HEK293 (cell line): ENCODE measurements at regions not wholly inside any gene's neighbourhood (a gene's known extent, or its start where the extent isn't known, plus 50 kb on each side); places are given as distances from the start of the nearest gene placed in this dataset.

Source experiments
- CTCF ChIA-PET: fragments of 350-600 bp; formaldehyde crosslinking; extraction: SDS; loops from one replicate; lab custom pipeline; 2021; ENCODE audit warnings: antibody characterized with exemption; lab: Yijun Ruan, JAX
- POLR2A ChIA-PET: fragments of 300-600 bp; formaldehyde crosslinking; extraction: SDS; loops from one replicate; lab custom pipeline; 2020; ENCODE audit warnings: antibody characterized with exemption, inconsistent platforms; lab: Yijun Ruan, JAX
- H3K27ac ChIP-seq: fragments of 200-500 bp; sonication (Bioruptor generic); 2 replicates; pipeline ENCODE4 v1.5.1; 2014; ENCODE audit warnings: low read depth, low read length, control low read depth, inconsistent platforms; ENCODE audit errors: extremely low read depth
- H3K36me3 ChIP-seq, 2 experiments: fragments of 200-500 bp in 1 of 2; sonication (Bioruptor generic) in 1 of 2; 1 replicate in 1 of 2; 2 replicates in 1 of 2; pipeline ENCODE4 v1.5.1; 2014 to 2017; ENCODE audit warnings: inconsistent platforms in 2 of 2, low read length in 2 of 2; ENCODE audit not compliant: control insufficient read depth in 2 of 2, insufficient read depth in 1 of 2
- H3K4me1 ChIP-seq: fragments of 200-500 bp; sonication (Bioruptor generic); 2 replicates; pipeline ENCODE4 v1.5.1; 2014; ENCODE audit warnings: mild to moderate bottlenecking, low read length, inconsistent platforms; ENCODE audit not compliant: control insufficient read depth, insufficient read depth
- H3K4me3 ChIP-seq: 2 replicates; pipeline ENCODE4 v1.5.1; 2011; ENCODE audit warnings: low read depth, mild to moderate bottlenecking, control low read depth, low read length, moderate library complexity
- H3K9me3 ChIP-seq: fragments of 200-500 bp; sonication (Bioruptor generic); 2 replicates; pipeline ENCODE4 v1.5.1; 2014; ENCODE audit warnings: low read depth, low read length, inconsistent platforms; ENCODE audit not compliant: control insufficient read depth, insufficient read depth
- GLIS1 ChIP-seq: fragments of 450-650 bp; formaldehyde crosslinking; IDR thresholded peaks from 2 replicates; pipeline ENCODE4 v1.5.1; 2016; ENCODE audit warnings: missing biosample characterization, missing genetic modification characterization
- OSR2 ChIP-seq: fragments of 450-650 bp; formaldehyde crosslinking; IDR thresholded peaks from 2 replicates; pipeline ENCODE4 v1.5.1; 2016; ENCODE audit warnings: missing biosample characterization, missing genetic modification characterization
- SCRT1 ChIP-seq: fragments of 450-650 bp; formaldehyde crosslinking; IDR thresholded peaks from 2 replicates; pipeline ENCODE4 v1.5.1; 2016; ENCODE audit warnings: missing biosample characterization, missing genetic modification characterization, borderline replicate concordance
- SETDB1 ChIP-seq: IDR thresholded peaks from one replicate; pipeline ENCODE4 v1.6.1; 2017; ENCODE audit warnings: mild to moderate bottlenecking, low read length, moderate library complexity, mixed read lengths; ENCODE audit not compliant: insufficient read length
- TCF7L2 ChIP-seq: IDR thresholded peaks from 2 replicates; pipeline ENCODE4 v1.6.1; 2011; ENCODE audit warnings: low read depth, mild to moderate bottlenecking, inconsistent platforms, low read length, moderate library complexity, borderline replicate concordance
- TRIM28 ChIP-seq: IDR thresholded peaks from 2 replicates; pipeline ENCODE4 v1.6.1; 2011; ENCODE audit warnings: low read length, control low read depth, borderline replicate concordance
- ZBTB17 ChIP-seq: fragments of 450-650 bp; formaldehyde crosslinking; IDR thresholded peaks from 2 replicates; pipeline ENCODE4 v1.5.1; 2016; ENCODE audit warnings: missing biosample characterization, missing genetic modification characterization
- ZBTB49 ChIP-seq: fragments of 450-650 bp; formaldehyde crosslinking; IDR thresholded peaks from 2 replicates; pipeline ENCODE4 v1.5.1; 2016; ENCODE audit warnings: missing biosample characterization, missing genetic modification characterization, low read depth
- ZBTB6 ChIP-seq: fragments of 450-650 bp; formaldehyde crosslinking; IDR thresholded peaks from 2 replicates; pipeline ENCODE4 v1.5.1; 2017; ENCODE audit warnings: missing biosample characterization, missing genetic modification characterization
- ZEB2 ChIP-seq: fragments of 450-650 bp; formaldehyde crosslinking; IDR thresholded peaks from 2 replicates; pipeline ENCODE4 v1.5.1; 2016; ENCODE audit warnings: missing biosample characterization, missing genetic modification characterization
- ZFP3 ChIP-seq: fragments of 450-650 bp; formaldehyde crosslinking; IDR thresholded peaks from 2 replicates; pipeline ENCODE4 v1.5.1; 2016; ENCODE audit warnings: low read depth, missing biosample characterization, missing genetic modification characterization
- ZFP41 ChIP-seq: fragments of 450-650 bp; formaldehyde crosslinking; IDR thresholded peaks from 2 replicates; pipeline ENCODE4 v1.5.1; 2016; ENCODE audit warnings: missing biosample characterization, missing genetic modification characterization, borderline replicate concordance
- ZNF23 ChIP-seq: fragments of 450-650 bp; formaldehyde crosslinking; IDR thresholded peaks from 2 replicates; pipeline ENCODE4 v1.5.1; 2016; ENCODE audit warnings: missing biosample characterization, missing genetic modification characterization, borderline replicate concordance
- ZNF366 ChIP-seq: fragments of 450-650 bp; formaldehyde crosslinking; conservative IDR thresholded peaks from 2 replicates; pipeline ENCODE4 v1.5.1; 2016; ENCODE audit warnings: missing biosample characterization, missing genetic modification characterization
- ZNF37A ChIP-seq: fragments of 450-650 bp; IDR thresholded peaks from 2 replicates; pipeline ENCODE4 v1.5.1; 2018; ENCODE audit warnings: missing biosample characterization, missing genetic modification characterization
- ZNF560 ChIP-seq: fragments of 450-650 bp; formaldehyde crosslinking; IDR thresholded peaks from 2 replicates; pipeline ENCODE4 v1.5.1; 2017; ENCODE audit warnings: missing biosample characterization, missing genetic modification characterization, borderline replicate concordance
- ZNF561 ChIP-seq: fragments of 450-650 bp; IDR thresholded peaks from 2 replicates; pipeline ENCODE4 v1.5.1; 2018; ENCODE audit warnings: missing biosample characterization, missing genetic modification characterization, borderline replicate concordance
- ZNF596 ChIP-seq: fragments of 450-650 bp; IDR thresholded peaks from 2 replicates; pipeline ENCODE4 v1.5.0; 2018; ENCODE audit warnings: missing biosample characterization, mild to moderate bottlenecking, missing genetic modification characterization, moderate library complexity
- ZNF621 ChIP-seq: fragments of 450-650 bp; formaldehyde crosslinking; IDR thresholded peaks from 2 replicates; pipeline ENCODE4 v1.5.1; 2017; ENCODE audit warnings: missing biosample characterization, missing genetic modification characterization
- ZNF645 ChIP-seq: fragments of 450-650 bp; formaldehyde crosslinking; IDR thresholded peaks from 2 replicates; pipeline ENCODE4; 2016; ENCODE audit warnings: missing biosample characterization, missing genetic modification characterization
- ZNF654 ChIP-seq: fragments of 450-650 bp; formaldehyde crosslinking; IDR thresholded peaks from 2 replicates; pipeline ENCODE4 v1.5.1; 2016; ENCODE audit warnings: low read depth, missing biosample characterization, missing genetic modification characterization
- ZNF660 ChIP-seq: fragments of 450-650 bp; IDR thresholded peaks from 2 replicates; pipeline ENCODE4 v1.5.1; 2018; ENCODE audit warnings: missing biosample characterization, mild to moderate bottlenecking, missing genetic modification characterization
- ZNF704 ChIP-seq: fragments of 450-650 bp; formaldehyde crosslinking; IDR thresholded peaks from 2 replicates; pipeline ENCODE4 v1.5.1; 2016; ENCODE audit warnings: missing biosample characterization, missing genetic modification characterization
- ZNF776 ChIP-seq: fragments of 450-650 bp; formaldehyde crosslinking; IDR thresholded peaks from 2 replicates; pipeline ENCODE4 v1.5.0; 2017; ENCODE audit warnings: missing biosample characterization, missing genetic modification characterization, borderline replicate concordance
- ZNF792 ChIP-seq: fragments of 450-650 bp; formaldehyde crosslinking; IDR thresholded peaks from 2 replicates; pipeline ENCODE4 v1.5.1; 2016; ENCODE audit warnings: missing biosample characterization, missing genetic modification characterization
- ZNF843 ChIP-seq: fragments of 450-650 bp; formaldehyde crosslinking; IDR thresholded peaks from 2 replicates; pipeline ENCODE4 v1.5.1; 2016; ENCODE audit warnings: missing biosample characterization, missing genetic modification characterization
- ZSCAN30 ChIP-seq: fragments of 450-650 bp; IDR thresholded peaks from 2 replicates; pipeline ENCODE4 v1.5.1; 2018; ENCODE audit warnings: missing biosample characterization, mild to moderate bottlenecking, missing genetic modification characterization, moderate library complexity
- ZSCAN4 ChIP-seq: fragments of 450-650 bp; formaldehyde crosslinking; IDR thresholded peaks from 2 replicates; pipeline ENCODE4 v1.5.1; 2017; ENCODE audit warnings: missing biosample characterization, missing genetic modification characterization
- ZXDB ChIP-seq: fragments of 450-650 bp; formaldehyde crosslinking; IDR thresholded peaks from 2 replicates; pipeline ENCODE4 v1.5.1; 2016; ENCODE audit warnings: missing biosample characterization, missing genetic modification characterization

GRCh38 chr11:87574193-87574592 is 536.5 kb downstream of the TMEM135 start:
- POLR2A ChIA-PET = no interaction called here
- no peak overlapping the region for H3K4me3 ChIP-seq

GRCh38 chr11:87573708-87574107 is 536.0 kb downstream of the TMEM135 start:
- Histone ChIP-seq H3K27ac (no peak overlapping the region), H3K9me3 (no peaks in the 10 kb centered on the region), H3K4me3 (no peak overlapping the region), H3K4me1 (no peaks in the 10 kb centered on the region), H3K36me3 (no peaks in the 10 kb centered on the region)
- TF ChIP-seq ZNF843 (tag by site-specific recombination) = no peak
- TF ChIP-seq SETDB1 = no peak
- no peak for TF ChIP-seq OSR2 (tag by site-specific recombination)
- no peak for TF ChIP-seq TCF7L2
- no peak for TF ChIP-seq ZNF776 (tag by site-specific recombination)
- TF ChIP-seq SCRT1 (tag by site-specific recombination) = no peak
- TF ChIP-seq ZNF560 (tag by site-specific recombination) = no peak
- no peak for TF ChIP-seq ZNF645 (tag by site-specific recombination)
- no peak for TF ChIP-seq ZNF704 (tag by site-specific recombination)
- TF ChIP-seq ZEB2 (tag by site-specific recombination) = no peak
- no peak for TF ChIP-seq ZFP41
- TF ChIP-seq ZFP3 = no peak
- ChIA-PET CTCF (no interaction called here), POLR2A (no interaction called here)

More at GRCh38 chr11:87574193-87574592, 536.5 kb downstream of the TMEM135 start:
- Histone ChIP-seq H3K4me1 (no peaks in the 10 kb centered on the region), H3K9me3 (no peaks in the 10 kb centered on the region), H3K36me3 (no peaks in the 10 kb centered on the region)
- CTCF ChIA-PET = no interaction called here
- TF ChIP-seq ZNF654 (tag by site-specific recombination) = no peak
- TF ChIP-seq ZNF621 (tag by site-specific recombination) = no peak
- TF ChIP-seq ZBTB17 = no peak
- no peak for TF ChIP-seq ZBTB6 (tag by site-specific recombination)
- TF ChIP-seq ZSCAN30 (tag by site-specific recombination) = no peak
- TF ChIP-seq ZXDB (tag by site-specific recombination) = no peak
- TF ChIP-seq ZNF561 = no peak
- TF ChIP-seq, all 188 proteins: peak for 0
- no peak overlapping the region for H3K27ac ChIP-seq

GRCh38 chr11:87572881-87573280 is 535.1 kb downstream of the TMEM135 start:
- Histone ChIP-seq H3K4me1 (no peaks in the 10 kb centered on the region), H3K27ac (no peak overlapping the region), H3K9me3 (no peaks in the 10 kb centered on the region), H3K36me3 (no peaks in the 10 kb centered on the region), H3K4me3 (no peak overlapping the region)
- POLR2A ChIA-PET = no interaction called here
- no peak for TF ChIP-seq ZNF792 (tag by site-specific recombination)
- TF ChIP-seq ZNF37A (tag by site-specific recombination) = no peak
- TF ChIP-seq ZNF660 (tag by site-specific recombination) = no peak
- no peak for TF ChIP-seq ZBTB49 (tag by site-specific recombination)
- TF ChIP-seq GLIS1 (tag by site-specific recombination) = no peak
- TF ChIP-seq TRIM28 = no peak
- no peak for TF ChIP-seq ZNF23 (tag by site-specific recombination)
- TF ChIP-seq ZSCAN4 (tag by site-specific recombination) = no peak
- no peak for TF ChIP-seq ZNF596 (tag by site-specific recombination)
- no peak for TF ChIP-seq ZNF366
- CTCF ChIA-PET = interaction anchor here (0.6 kb wide), 1 partner anchor 774 kb away, joined by 3 read pairs; no protein-coding TSS in a partner anchor
